GM13977 (cell line): ENCODE measurements at regions not wholly inside any gene's neighbourhood (a gene's known extent, or its start where the extent isn't known, plus 50 kb on each side); places are given as distances from the start of the nearest gene placed in this dataset.

ENCODE experiments used
- DNase-seq: peaks from one replicate; pipeline ENCODE4 v3.0.0; 2012; ENCODE audit warnings: low spot score
- CTCF ChIP-seq: IDR thresholded peaks from 2 replicates; pipeline ENCODE4 v1.5.1; 2012; ENCODE audit warnings: mild to moderate bottlenecking, control low read depth; ENCODE audit not compliant: insufficient read depth; ENCODE audit errors: extremely low read depth, missing control alignments
- in situ Hi-C: fragments of 300-500 bp; cut with MboI; formaldehyde crosslinking; loops from one replicate; pipeline ENCODE4 v1.12.0; 2022; ENCODE audit warnings: low sequenced_read_pairs, low pct_unique_long_range_greater_than_20kb, mixed read lengths, inconsistent platforms; ENCODE audit not compliant: unreplicated experiment

- in situ Hi-C loops = no loop called here
Measured at GRCh38 chr1:115196296-115196695, 107.0 kb upstream of the TSPAN2 start.

GRCh38 chr1:115194506-115194905 lies 105.2 kb upstream of the TSPAN2 start:
- no peak for TF ChIP-seq CTCF
- no peak for DNase-seq
- in situ Hi-C loops = no loop called here

More at GRCh38 chr1:115196296-115196695, 107.0 kb upstream of the TSPAN2 start:
- no peak for DNase-seq
- no peak for TF ChIP-seq CTCF

GRCh38 chr1:115193046-115193828 lies 103.9 kb upstream of the TSPAN2 start:
- no peak for DNase-seq
- in situ Hi-C loops = no loop called here
- TF ChIP-seq CTCF = no peak

GRCh38 chr1:115192200-115192767 lies 103.0 kb upstream of the TSPAN2 start:
- in situ Hi-C loops = no loop called here
- no peak for DNase-seq
- no peak for TF ChIP-seq CTCF

- in situ Hi-C loops = no loop called here
- no peak for TF ChIP-seq CTCF
- DNase-seq = no peak
Measured at GRCh38 chr1:115191691-115192090, 102.4 kb upstream of the TSPAN2 start.

GRCh38 chr1:115190540-115191170 lies 101.4 kb upstream of the TSPAN2 start:
- no peak for DNase-seq
- no peak for TF ChIP-seq CTCF
- in situ Hi-C loops = no loop called here
